ENCODE measurements at regions not wholly inside any gene's neighbourhood (a gene's known extent, or its start where the extent isn't known, plus 50 kb on each side); places are given as distances from the start of the nearest gene placed in this dataset.

GRCh38 chr12:89890161-89890560 is 181.5 kb upstream of the ATP2B1 start:
- no peaks in the 10 kb centered on the region for H3K9me3 ChIP-seq
- no peak overlapping the region for H3K4me3 ChIP-seq
- no peak for TF ChIP-seq POLR2A (IDR thresholded peaks at IDR 0.05)
- no peak for TF ChIP-seq EP300 (IDR thresholded peaks at IDR 0.05)
- no peak for TF ChIP-seq POLR2AphosphoS5 (IDR thresholded peaks at IDR 0.05)
- no peak for TF ChIP-seq CTCF (IDR thresholded peaks at IDR 0.05)
- H3K27ac ChIP-seq: no peak overlapping the region
- H3K4me1 ChIP-seq: no peaks in the 10 kb centered on the region
- no peaks in the 10 kb centered on the region for H3K27me3 ChIP-seq
- ATAC-seq: no peak
- 80 to 100% methylated on average over 1 of the region's 2 CpGs for WGBS, 2 donors (ENCODE audit: low coverage in 1 of 2)
- no peaks in the 10 kb centered on the region for H3K36me3 ChIP-seq

DNA sequence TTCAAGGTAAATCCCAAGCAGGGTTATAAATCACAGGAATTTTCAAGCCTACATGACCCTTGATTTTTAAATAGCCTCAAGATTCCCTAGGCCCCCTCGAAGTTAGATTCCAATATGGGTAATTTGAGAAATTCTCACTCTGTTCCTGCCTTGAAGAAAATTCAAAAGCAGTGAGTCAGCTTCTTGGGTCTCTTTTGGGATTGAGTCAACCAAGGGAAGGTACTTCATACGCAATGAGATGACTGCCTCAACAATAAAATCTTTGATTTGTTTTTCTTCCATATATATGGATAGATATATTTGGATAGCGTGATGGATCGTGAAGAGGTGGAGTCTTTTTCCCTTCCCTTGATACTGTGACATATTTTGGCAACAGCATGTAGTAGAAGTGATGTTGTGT is 180.4 kb upstream of the ATP2B1 start:
- Histone ChIP-seq H3K4me1 (no peaks in the 10 kb centered on the region), H3K9me3 (no peaks in the 10 kb centered on the region), H3K36me3 (no peaks in the 10 kb centered on the region), H3K27me3 (no peaks in the 10 kb centered on the region), H3K4me3 (no peak overlapping the region), H3K27ac (no peak overlapping the region)
- no peak for ATAC-seq
- TF ChIP-seq CTCF (IDR thresholded peaks at IDR 0.05) (no peak), EP300 (IDR thresholded peaks at IDR 0.05) (no peak), POLR2AphosphoS5 (IDR thresholded peaks at IDR 0.05) (no peak), POLR2A (IDR thresholded peaks at IDR 0.05) (no peak)
- WGBS, 2 donors (ENCODE audit: low coverage in 1 of 2): 95% methylated on average over 3 to 4 of the region's 4 CpGs

- no peaks in the 10 kb centered on the region for H3K4me1 ChIP-seq
- H3K36me3 ChIP-seq: no peaks in the 10 kb centered on the region
- no peaks in the 10 kb centered on the region for H3K27me3 ChIP-seq
- no peak for ATAC-seq
- no peak overlapping the region for H3K4me3 ChIP-seq
- H3K9me3 ChIP-seq: no peaks in the 10 kb centered on the region
- no peak overlapping the region for H3K27ac ChIP-seq
- TF ChIP-seq CTCF (IDR thresholded peaks at IDR 0.05): no peak
- TF ChIP-seq POLR2A (IDR thresholded peaks at IDR 0.05): no peak
Observed at GRCh38 chr12:89884952-89885351, 176.3 kb upstream of the ATP2B1 start.

GRCh38 chr12:89884416-89884898 is 175.8 kb upstream of the ATP2B1 start:
- TF ChIP-seq POLR2AphosphoS5 (IDR thresholded peaks at IDR 0.05) (no peak), CTCF (IDR thresholded peaks at IDR 0.05) (no peak), POLR2A (IDR thresholded peaks at IDR 0.05) (no peak), EP300 (IDR thresholded peaks at IDR 0.05) (no peak)
- H3K36me3 ChIP-seq: no peaks in the 10 kb centered on the region
- no peak overlapping the region for H3K27ac ChIP-seq
- no peak for ATAC-seq
- WGBS, 2 donors (ENCODE audit: low coverage in 1 of 2): 44 to 71% methylated on average over 1 of the region's 1 CpG
- H3K4me1 ChIP-seq: no peaks in the 10 kb centered on the region
- H3K4me3 ChIP-seq: no peak overlapping the region
- no peaks in the 10 kb centered on the region for H3K27me3 ChIP-seq
- H3K9me3 ChIP-seq: no peaks in the 10 kb centered on the region

DNA sequence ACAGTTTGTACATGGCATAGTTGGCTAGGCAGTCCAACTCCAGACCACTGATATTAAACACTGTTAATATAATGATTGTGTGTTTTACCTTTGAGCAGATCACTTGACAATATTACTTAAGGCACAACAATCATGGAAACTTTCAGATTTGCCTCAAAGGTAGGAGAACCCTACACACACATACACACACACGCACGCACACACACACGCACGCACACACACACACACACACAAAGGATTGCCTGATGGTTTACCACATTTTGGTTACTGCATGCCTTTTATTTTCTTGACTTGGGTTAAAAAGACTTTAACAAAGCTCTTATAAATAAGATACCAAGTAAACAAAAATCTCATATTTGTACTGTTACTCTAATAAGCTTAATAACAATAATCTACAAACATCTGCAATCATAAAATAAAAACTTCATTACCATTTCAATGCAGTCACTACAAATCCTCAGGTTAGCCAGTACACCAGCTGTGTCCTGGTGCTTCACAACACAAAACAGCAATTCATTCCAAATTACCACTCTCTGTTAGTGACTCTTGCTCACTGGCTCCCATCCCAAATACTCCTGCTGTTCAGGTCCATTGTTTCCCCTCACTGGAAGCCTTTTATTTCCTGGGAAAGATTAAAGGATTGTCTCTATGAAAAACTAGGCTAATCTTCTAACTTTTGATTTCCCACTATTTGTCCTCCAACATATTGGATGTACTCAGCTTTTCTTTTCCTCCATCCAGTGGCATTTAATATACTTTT is 175.2 kb upstream of the ATP2B1 start:
- TF ChIP-seq EP300 (IDR thresholded peaks at IDR 0.05) (no peak), POLR2AphosphoS5 (IDR thresholded peaks at IDR 0.05) (no peak), POLR2A (IDR thresholded peaks at IDR 0.05) (no peak), CTCF (IDR thresholded peaks at IDR 0.05) (no peak)
- no peaks in the 10 kb centered on the region for H3K36me3 ChIP-seq
- H3K4me1 ChIP-seq: no peaks in the 10 kb centered on the region
- no peak for ATAC-seq
- H3K9me3 ChIP-seq: no peaks in the 10 kb centered on the region
- no peaks in the 10 kb centered on the region for H3K27me3 ChIP-seq
- WGBS, 2 donors (ENCODE audit: low coverage in 1 of 2): 51 to 95% methylated on average over 4 of the region's 4 CpGs
- no peak overlapping the region for H3K27ac ChIP-seq
- no peak overlapping the region for H3K4me3 ChIP-seq

Data from gastroesophageal sphincter (tissue), 4 donors.